Calu3 (cell line): ENCODE measurements at regions not wholly inside any gene's neighbourhood (a gene's known extent, or its start where the extent isn't known, plus 50 kb on each side); places are given as distances from the start of the nearest gene placed in this dataset.
"Not testable (repeated sequence)": the region's sequence is repeated elsewhere in the genome, so short reads cannot be mapped to it uniquely, and the experiment has no call there.

Experiments used
- BruUV-seq: library from RNA; stranded (reverse); fragments of 400-500 nt; replicated peaks from 2 replicates; lab custom pipeline; 2021; lab: Mats Ljungman, UMichigan
- CTCF ChIA-PET: fragments of 300-600 bp; sonication (Branson Sonifier 250); formaldehyde crosslinking; loops from one replicate; lab custom pipeline; 2022; ENCODE audit warnings: antibody characterized with exemption; lab: Charles Lee
- DNase-seq: peaks from one replicate; pipeline ENCODE4 v3.0.0; 2022
- H3K27ac Mint-ChIP-seq: one replicate; pipeline ENCODE4 v1.8.0; 2022; ENCODE audit warnings: mixed read lengths; ENCODE audit not compliant: unreplicated experiment
- H3K27me3 Mint-ChIP-seq: one replicate; pipeline ENCODE4 v1.8.0; 2022; ENCODE audit warnings: mixed read lengths; ENCODE audit not compliant: unreplicated experiment
- H3K36me3 Mint-ChIP-seq: one replicate; pipeline ENCODE4 v1.8.0; 2022; ENCODE audit warnings: mild to moderate bottlenecking, moderate library complexity, mixed read lengths; ENCODE audit not compliant: insufficient read depth, unreplicated experiment
- H3K4me1 Mint-ChIP-seq: one replicate; pipeline ENCODE4 v1.8.0; 2022; ENCODE audit warnings: mild to moderate bottlenecking, low read depth, mixed read lengths; ENCODE audit not compliant: unreplicated experiment
- H3K4me3 Mint-ChIP-seq: one replicate; pipeline ENCODE4 v1.8.0; 2022; ENCODE audit warnings: mild to moderate bottlenecking, low read depth, moderate library complexity, mixed read lengths; ENCODE audit not compliant: unreplicated experiment
- H3K9me3 Mint-ChIP-seq: one replicate; pipeline ENCODE4 v1.8.0; 2022; ENCODE audit warnings: low read depth, mixed read lengths; ENCODE audit not compliant: unreplicated experiment
- intact Hi-C: fragments of 100-400 bp; cut with micrococcal nuclease; formaldehyde crosslinking; loops from one replicate; pipeline ENCODE4 v1.10.0; 2022; ENCODE audit not compliant: unreplicated experiment
- TF ChIP-seq, protein P1 (sequence below): fragments of 200-600 bp; IDR thresholded peaks from one replicate; pipeline ENCODE4 v1.8.0; 2022; ENCODE audit warnings: antibody characterized with exemption; ENCODE audit not compliant: unreplicated experiment

DNA sequence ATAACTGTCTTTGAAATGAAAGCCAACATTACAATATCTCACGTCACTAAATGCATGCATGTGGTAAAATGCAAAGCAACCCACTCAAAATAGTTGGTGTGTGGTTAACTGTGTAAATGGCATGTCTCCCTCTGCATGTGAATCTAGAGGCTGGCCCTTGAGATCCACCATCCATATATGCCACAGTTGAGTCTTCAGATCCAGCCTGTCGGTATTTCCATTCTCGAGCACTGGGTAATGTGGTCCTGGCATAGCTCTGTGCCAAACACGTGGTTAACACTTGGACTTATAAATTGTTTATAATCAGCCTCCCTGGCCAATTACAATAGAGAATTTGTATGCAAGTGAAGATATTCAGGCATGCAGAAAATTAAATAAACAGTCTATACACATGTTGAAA is 90.3 kb downstream of the LYZL1 start:
- no TSS peak for BruUV-seq

DNA sequence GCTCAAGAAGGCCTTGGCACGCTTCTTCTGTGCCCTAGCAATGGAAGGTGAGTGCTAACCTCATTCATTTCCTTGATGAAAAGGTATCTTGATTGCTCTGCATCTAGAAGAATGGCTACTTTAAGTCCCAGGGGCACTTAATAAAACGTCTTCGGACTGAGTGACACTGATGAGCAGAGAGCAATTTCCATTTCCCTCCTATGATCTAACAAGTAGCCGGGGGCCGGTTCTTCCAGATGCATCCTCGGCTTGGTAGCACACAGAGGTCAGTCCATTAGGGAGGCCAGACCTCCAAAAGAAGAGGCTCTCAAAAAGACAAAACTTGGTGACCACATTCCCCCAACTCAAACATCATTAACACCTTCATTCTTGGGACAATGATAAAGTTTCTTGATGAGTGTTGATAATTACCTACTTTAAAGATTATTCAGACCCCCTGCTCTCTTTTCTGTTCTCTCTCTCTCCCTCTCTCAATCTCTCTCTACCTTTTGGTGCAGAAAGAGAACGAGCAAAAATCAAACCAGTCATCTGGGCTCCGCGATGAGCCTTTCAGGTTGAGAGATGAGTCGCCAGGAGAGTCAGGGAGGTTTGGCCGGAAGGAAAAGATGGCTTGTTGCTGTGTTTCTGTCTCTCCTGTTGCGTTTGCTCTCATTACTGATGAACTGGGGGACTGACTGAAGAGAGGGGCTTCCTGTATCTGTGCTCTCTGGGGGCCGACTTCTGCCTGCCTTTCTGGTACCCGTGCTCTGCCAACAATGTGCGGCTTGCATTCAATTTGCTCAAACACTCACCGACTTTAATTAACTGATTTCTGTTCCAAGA is 91.1 kb downstream of the LYZL1 start:
- H3K9me3 Mint-ChIP-seq, H3K4me3 Mint-ChIP-seq, H3K36me3 Mint-ChIP-seq, BruUV-seq, CTCF ChIA-PET, intact Hi-C loops, DNase-seq, H3K4me1 Mint-ChIP-seq, H3K27ac Mint-ChIP-seq: not testable (repeated sequence)
- H3K27me3 Mint-ChIP-seq, result peaks cover 52% of the 10 kb centered on the region

More for the DNA sequence above, 90.3 kb downstream of the LYZL1 start:
- Mint-ChIP-seq H3K36me3 (no peaks in the 10 kb centered on the region), H3K9me3 (no peaks in the 10 kb centered on the region), H3K4me3 (no peak overlapping the region), H3K4me1 (no peaks in the 10 kb centered on the region), H3K27ac (no peak overlapping the region), H3K27me3 (peaks cover 45% of the 10 kb centered on the region)
- intact Hi-C loops, result no loop called here
- CTCF ChIA-PET, result no interaction called here
- DNase-seq, result no peak
- TF ChIP-seq, protein P1, sequence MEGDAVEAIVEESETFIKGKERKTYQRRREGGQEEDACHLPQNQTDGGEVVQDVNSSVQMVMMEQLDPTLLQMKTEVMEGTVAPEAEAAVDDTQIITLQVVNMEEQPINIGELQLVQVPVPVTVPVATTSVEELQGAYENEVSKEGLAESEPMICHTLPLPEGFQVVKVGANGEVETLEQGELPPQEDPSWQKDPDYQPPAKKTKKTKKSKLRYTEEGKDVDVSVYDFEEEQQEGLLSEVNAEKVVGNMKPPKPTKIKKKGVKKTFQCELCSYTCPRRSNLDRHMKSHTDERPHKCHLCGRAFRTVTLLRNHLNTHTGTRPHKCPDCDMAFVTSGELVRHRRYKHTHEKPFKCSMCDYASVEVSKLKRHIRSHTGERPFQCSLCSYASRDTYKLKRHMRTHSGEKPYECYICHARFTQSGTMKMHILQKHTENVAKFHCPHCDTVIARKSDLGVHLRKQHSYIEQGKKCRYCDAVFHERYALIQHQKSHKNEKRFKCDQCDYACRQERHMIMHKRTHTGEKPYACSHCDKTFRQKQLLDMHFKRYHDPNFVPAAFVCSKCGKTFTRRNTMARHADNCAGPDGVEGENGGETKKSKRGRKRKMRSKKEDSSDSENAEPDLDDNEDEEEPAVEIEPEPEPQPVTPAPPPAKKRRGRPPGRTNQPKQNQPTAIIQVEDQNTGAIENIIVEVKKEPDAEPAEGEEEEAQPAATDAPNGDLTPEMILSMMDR, result no peak

DNA sequence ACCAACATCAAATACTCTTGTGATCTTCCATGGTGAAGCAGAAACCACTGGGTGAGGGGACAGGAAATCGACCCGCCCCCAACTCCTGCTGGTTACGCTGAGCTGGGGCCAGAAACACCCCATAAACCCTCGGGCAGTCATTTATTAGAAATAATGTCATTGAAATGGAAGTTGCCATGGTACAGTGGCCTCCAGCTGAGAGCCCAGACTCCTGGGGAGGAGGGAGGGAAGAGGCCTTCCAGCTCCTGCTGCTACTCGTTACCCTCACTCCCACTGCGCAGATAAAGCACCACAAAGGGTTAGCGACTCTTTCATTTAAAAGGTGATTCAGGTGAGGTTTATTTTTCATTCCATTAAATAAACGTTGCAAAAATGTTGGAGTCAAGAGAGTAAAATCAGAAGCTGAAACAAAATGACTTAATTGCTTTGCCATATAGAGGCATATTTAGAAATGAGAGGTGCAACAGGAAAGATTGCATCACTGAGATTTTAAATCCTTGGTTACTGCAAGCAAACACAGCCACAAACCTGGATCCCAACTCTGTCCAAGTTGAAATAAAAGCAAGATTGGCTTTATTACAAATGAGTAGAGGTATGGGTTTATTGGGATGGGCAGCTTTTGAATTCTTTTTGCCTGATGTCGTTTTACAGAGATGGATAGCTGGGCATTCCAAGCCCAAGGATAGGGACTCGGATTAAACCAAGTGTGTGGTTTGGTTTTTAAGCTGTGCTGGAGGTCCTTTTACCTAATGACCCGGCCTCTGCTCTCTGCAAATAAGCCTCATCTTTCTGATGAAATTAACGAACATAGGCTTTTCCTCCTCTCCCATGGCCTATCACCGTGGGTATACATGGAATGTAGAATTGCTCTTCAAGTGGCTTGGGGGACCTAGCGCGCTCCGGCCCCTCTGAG is 92.0 kb downstream of the LYZL1 start:
- H3K36me3 Mint-ChIP-seq, BruUV-seq, H3K27ac Mint-ChIP-seq, DNase-seq, H3K4me3 Mint-ChIP-seq, CTCF ChIA-PET, H3K4me1 Mint-ChIP-seq, intact Hi-C loops, H3K9me3 Mint-ChIP-seq: not testable (repeated sequence)
- peaks cover 61% of the 10 kb centered on the region for H3K27me3 Mint-ChIP-seq

DNA sequence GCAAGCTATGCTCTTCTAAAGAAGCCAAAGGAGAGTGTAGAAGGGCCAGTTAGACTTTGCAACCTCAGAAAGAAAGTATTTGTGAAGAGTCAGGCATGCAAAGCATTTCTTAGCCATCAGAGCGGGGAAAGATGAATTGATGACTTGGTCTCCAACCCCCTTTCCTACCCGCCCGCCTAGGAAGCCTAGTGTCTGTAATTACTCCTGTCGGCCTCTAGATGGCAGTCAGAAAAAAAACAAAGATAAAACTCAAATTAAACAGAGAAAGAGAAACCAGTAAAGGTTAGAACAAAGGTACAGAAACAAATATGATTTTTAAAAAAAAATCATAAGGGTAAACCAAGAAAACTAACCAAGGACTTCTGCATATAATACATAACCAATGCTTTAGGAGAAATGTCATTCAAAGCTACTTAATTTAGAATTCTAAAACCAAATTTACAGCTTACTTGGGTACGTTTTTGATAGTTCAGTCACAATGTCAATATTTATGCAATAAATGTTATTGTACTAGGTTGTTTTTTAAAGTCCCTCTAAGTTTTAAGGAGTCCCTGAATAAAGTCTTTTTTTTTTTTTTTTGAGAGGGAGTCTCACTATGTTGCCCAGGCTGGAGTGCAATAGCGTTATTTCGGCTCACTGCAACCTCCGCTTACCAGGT is 97.6 kb downstream of the LYZL1 start:
- CTCF ChIA-PET, result no interaction called here
- intact Hi-C loops, result loop anchor here (2.0 to 5.0 kb wide), 2 partner anchors 62 to 84 kb away; no protein-coding TSS in a partner anchor
- no TSS peak for BruUV-seq
- TF ChIP-seq, protein P1, result peak; percentile 50
- peak; percentile 17 for DNase-seq
- Mint-ChIP-seq H3K27me3 (peaks cover 60% of the 10 kb centered on the region), H3K9me3 (no peaks in the 10 kb centered on the region), H3K4me1 (no peaks in the 10 kb centered on the region), H3K36me3 (no peaks in the 10 kb centered on the region), H3K27ac (no peak overlapping the region), H3K4me3 (no peak overlapping the region)

- TF ChIP-seq, protein P1, result no peak
Observed at GRCh38 chr10:29387269-29387668, 98.4 kb downstream of the LYZL1 start.

GRCh38 chr10:29388112-29388511 is 99.2 kb downstream of the LYZL1 start:
- H3K4me3 Mint-ChIP-seq, H3K36me3 Mint-ChIP-seq, H3K4me1 Mint-ChIP-seq, CTCF ChIA-PET, BruUV-seq, DNase-seq, H3K27ac Mint-ChIP-seq, H3K9me3 Mint-ChIP-seq: not testable (repeated sequence)
- peaks cover 59% of the 10 kb centered on the region for H3K27me3 Mint-ChIP-seq
- intact Hi-C loops, result loop anchor here (5.0 kb wide), 1 partner anchor 86 kb away; no protein-coding TSS in a partner anchor

More at GRCh38 chr10:29387269-29387668, 98.4 kb downstream of the LYZL1 start:
- no peak for DNase-seq
- CTCF ChIA-PET, result no interaction called here
- Mint-ChIP-seq H3K9me3 (no peaks in the 10 kb centered on the region), H3K27me3 (peaks cover 60% of the 10 kb centered on the region), H3K27ac (no peak overlapping the region), H3K4me3 (no peak overlapping the region), H3K4me1 (no peaks in the 10 kb centered on the region), H3K36me3 (no peaks in the 10 kb centered on the region)
- intact Hi-C loops, result loop anchor here (2.0 to 5.0 kb wide), 2 partner anchors 62 to 85 kb away; no protein-coding TSS in a partner anchor
- no TSS peak for BruUV-seq
